Natural killer cell (primary cell): ENCODE measurements at regions not wholly inside any gene's neighbourhood (a gene's known extent, or its start where the extent isn't known, plus 50 kb on each side); places are given as distances from the start of the nearest gene placed in this dataset.

ENCODE experiments used
- ATAC-seq, 3 donors: fragments of 150-1000 bp in 2 of 3; fragments of 200-7000 bp in 1 of 3; cut with Tn5 transposase; 1 replicate in 1 of 3; 2 replicates in 2 of 3; pipeline ENCODE4 v1.10.0; 2021; ENCODE audit warnings: mild to moderate bottlenecking in 2 of 3, moderate library complexity in 2 of 3
- DNase-seq, 2 donors: peaks; one replicate each; pipeline versions ENCODE4 v3.0.0 to v3.0.0-alpha.2; 2013 to 2021; ENCODE audit warnings: mixed read lengths in 1 of 2
- H3K27ac ChIP-seq: one replicate; pipeline ENCODE4 v1.5.1; 2013; ENCODE audit warnings: mild to moderate bottlenecking, low read length
- H3K27me3 ChIP-seq: one replicate; pipeline ENCODE4 v1.6.1; 2013; ENCODE audit warnings: low read length; ENCODE audit not compliant: control insufficient read depth, insufficient read depth
- H3K36me3 ChIP-seq: one replicate; pipeline ENCODE4 v1.6.1; 2013; ENCODE audit warnings: low read length; ENCODE audit not compliant: control insufficient read depth, insufficient read depth
- H3K4me1 ChIP-seq: one replicate; pipeline ENCODE4 v1.6.1; 2013; ENCODE audit warnings: low read length; ENCODE audit not compliant: control insufficient read depth, insufficient read depth
- H3K4me3 ChIP-seq: one replicate; pipeline ENCODE4 v1.5.1; 2013; ENCODE audit warnings: low read length
- H3K9me3 ChIP-seq: one replicate; pipeline ENCODE4 v1.6.1; 2013; ENCODE audit warnings: low read length; ENCODE audit not compliant: control insufficient read depth, insufficient read depth
- H3K27ac Mint-ChIP-seq, 2 donors: one replicate each; pipeline ENCODE4 v1.8.0; 2022; ENCODE audit warnings: mild to moderate bottlenecking in 2 of 2, mixed read lengths in 2 of 2, moderate library complexity in 1 of 2
- H3K27me3 Mint-ChIP-seq, 2 donors: one replicate each; pipeline ENCODE4 v1.8.0; 2022; ENCODE audit warnings: low read depth in 2 of 2, mixed read lengths in 2 of 2
- H3K36me3 Mint-ChIP-seq: one replicate; pipeline ENCODE4 v1.8.0; 2022; ENCODE audit warnings: mixed read lengths
- H3K4me1 Mint-ChIP-seq, 2 donors: one replicate each; pipeline ENCODE4 v1.8.0; 2022; ENCODE audit warnings: mixed read lengths in 2 of 2
- H3K4me3 Mint-ChIP-seq: one replicate; pipeline ENCODE4 v1.8.0; 2022; ENCODE audit warnings: mild to moderate bottlenecking, moderate library complexity, mixed read lengths
- H3K9me3 Mint-ChIP-seq, 2 donors: one replicate each; pipeline ENCODE4 v1.8.0; 2022; ENCODE audit warnings: mixed read lengths in 2 of 2
- CTCF ChIP-seq: fragments of 200-600 bp; IDR thresholded peaks from one replicate; pipeline ENCODE4 v1.8.0; 2022; ENCODE audit warnings: antibody characterized with exemption
- whole genome bisulfite sequencing: methylation state at CpG from one replicate; pipeline ENCODE4 v1.1.7; 2013; ENCODE audit warnings: missing lambda C conversion rate; ENCODE audit not compliant: insufficient coverage; 5-methylcytosine and 5-hydroxymethylcytosine counted together
- intact Hi-C: fragments of 100-400 bp; cut with micrococcal nuclease; formaldehyde crosslinking; loops from one replicate; pipeline ENCODE4 v1.14.2; 2022

GRCh38 chr11:134753771-134754520 is 341.9 kb upstream of the B3GAT1 start:
- Mint-ChIP-seq H3K4me1 (no peaks in the 10 kb centered on the region), H3K27me3 (peaks cover 9 to 35% of the 10 kb centered on the region in 2 donors), H3K36me3 (no peaks in the 10 kb centered on the region), H3K9me3 (no peaks in the 10 kb centered on the region), H3K27ac (no peak overlapping the region), H3K4me3 (no peak overlapping the region)
- H3K27me3 ChIP-seq, result no peaks in the 10 kb centered on the region
- intact Hi-C loops, result no loop called here
- WGBS, result 74% methylated on average over 16 of the region's 16 CpGs
- DNase-seq (no peak), ATAC-seq (no peak)
- no peaks in the 10 kb centered on the region for H3K4me1 ChIP-seq
- no peak overlapping the region for H3K4me3 ChIP-seq
- H3K9me3 ChIP-seq, result no peaks in the 10 kb centered on the region
- no peak overlapping the region for H3K27ac ChIP-seq
- H3K36me3 ChIP-seq, result no peaks in the 10 kb centered on the region
- no peak for TF ChIP-seq CTCF

GRCh38 chr11:134752964-134753770 is 341.1 kb upstream of the B3GAT1 start:
- peaks cover 9 to 43% of the 10 kb centered on the region in 2 donors for H3K27me3 Mint-ChIP-seq
- DNase-seq (no peak), ATAC-seq (no peak)
- H3K4me3 Mint-ChIP-seq, result no peak overlapping the region
- H3K27ac Mint-ChIP-seq, result no peak overlapping the region
- Histone ChIP-seq H3K36me3 (no peaks in the 10 kb centered on the region), H3K4me3 (no peak overlapping the region), H3K9me3 (no peaks in the 10 kb centered on the region), H3K27me3 (no peaks in the 10 kb centered on the region), H3K27ac (no peak overlapping the region), H3K4me1 (no peaks in the 10 kb centered on the region)
- no peaks in the 10 kb centered on the region for H3K4me1 Mint-ChIP-seq
- 83% methylated on average over 13 of the region's 13 CpGs for WGBS
- intact Hi-C loops, result no loop called here
- H3K36me3 Mint-ChIP-seq, result no peaks in the 10 kb centered on the region
- no peaks in the 10 kb centered on the region for H3K9me3 Mint-ChIP-seq
- TF ChIP-seq CTCF, result no peak

GRCh38 chr11:134752526-134752925 is 340.5 kb upstream of the B3GAT1 start:
- no peaks in the 10 kb centered on the region for H3K27me3 ChIP-seq
- no peak overlapping the region for H3K27ac ChIP-seq
- H3K9me3 ChIP-seq, result no peaks in the 10 kb centered on the region
- no peak for ATAC-seq
- H3K4me3 Mint-ChIP-seq, result no peak overlapping the region
- H3K4me1 Mint-ChIP-seq, result no peaks in the 10 kb centered on the region
- H3K36me3 ChIP-seq, result no peaks in the 10 kb centered on the region
- no peaks in the 10 kb centered on the region for H3K36me3 Mint-ChIP-seq
- intact Hi-C loops, result no loop called here
- H3K4me3 ChIP-seq, result no peak overlapping the region
- H3K27me3 Mint-ChIP-seq, result peaks cover 9 to 44% of the 10 kb centered on the region in 2 donors
- no peaks in the 10 kb centered on the region for H3K4me1 ChIP-seq
- H3K9me3 Mint-ChIP-seq, result no peaks in the 10 kb centered on the region
- no peak overlapping the region for H3K27ac Mint-ChIP-seq
- WGBS, result 73% methylated on average over 6 of the region's 6 CpGs
- TF ChIP-seq CTCF, result no peak
- DNase-seq, result no peak
